Psoas muscle (tissue), 7 donors: ENCODE measurements at regions not wholly inside any gene's neighbourhood (a gene's known extent, or its start where the extent isn't known, plus 50 kb on each side); places are given as distances from the start of the nearest gene placed in this dataset.

Source experiments
- ATAC-seq, 4 donors: fragments of 200-7000 bp; cut with Tn5 transposase; one replicate each; pipeline ENCODE4 v1.9.1; 2020; ENCODE audit warnings: moderate library complexity in 3 of 4, mild to moderate bottlenecking in 2 of 4
- DNase-seq, 2 donors: peaks; one replicate each; pipeline ENCODE4 v3.0.0-alpha.2; 2020
- H3K27ac ChIP-seq: fragments of 200-600 bp; one replicate; pipeline ENCODE4 v1.8.0; 2022
- H3K27me3 ChIP-seq, 3 donors: fragments of 200-600 bp in 1 of 3; one replicate each; pipeline versions ENCODE4 v1.6.1 to v1.8.0; 2013 to 2022; ENCODE audit warnings: low read length in 2 of 3, mild to moderate bottlenecking in 2 of 3, moderate library complexity in 1 of 3; ENCODE audit not compliant: insufficient read depth in 3 of 3
- H3K36me3 ChIP-seq, 2 donors: fragments of 200-600 bp in 1 of 2; one replicate each; pipeline versions ENCODE4 v1.6.1 to v1.8.0; 2013 to 2022; ENCODE audit warnings: low read depth in 1 of 2, mild to moderate bottlenecking in 1 of 2, moderate library complexity in 1 of 2; ENCODE audit not compliant: insufficient read depth in 1 of 2
- H3K4me1 ChIP-seq: fragments of 200-600 bp; one replicate; pipeline ENCODE4 v1.8.0; 2022
- H3K4me3 ChIP-seq: fragments of 200-600 bp; one replicate; pipeline ENCODE4 v1.8.0; 2022; ENCODE audit warnings: mild to moderate bottlenecking
- H3K9me3 ChIP-seq: fragments of 200-600 bp; one replicate; pipeline ENCODE4 v1.8.0; 2022
- WGBS, 3 donors: extraction: QIAGEN DNeasy Blood & Tissue Kit; methylation state at CpG; one replicate each; pipeline versions ENCODE4 v1.1.6 to v1.1.7; 2013; 5-methylcytosine and 5-hydroxymethylcytosine counted together
- intact Hi-C, 2 donors: fragments of 100-400 bp; cut with DNase I; formaldehyde crosslinking; loops; one replicate each; pipeline versions ENCODE4 v1.11.0 to v1.14.2; 2022
- TF ChIP-seq, protein P1 (sequence below): fragments of 200-600 bp; IDR thresholded peaks from one replicate; pipeline ENCODE4 v1.8.0; 2022; ENCODE audit warnings: antibody characterized with exemption
- donor health status: healthy with polysubstance abuse.
- donor health status: DM: no; HTN: no; CAD: no; lungs with moderate emphysema.
- donor health status: Bipolar disorder and iron deficiency.
- donor health status: healthy.
- donor health status: DM: yes; HTN: yes; CAD: no.
- donor health status: DM: no; HTN: no; CAD: no.
- donor health status: DM: yes; HTN: yes; CAD: no.

DNA sequence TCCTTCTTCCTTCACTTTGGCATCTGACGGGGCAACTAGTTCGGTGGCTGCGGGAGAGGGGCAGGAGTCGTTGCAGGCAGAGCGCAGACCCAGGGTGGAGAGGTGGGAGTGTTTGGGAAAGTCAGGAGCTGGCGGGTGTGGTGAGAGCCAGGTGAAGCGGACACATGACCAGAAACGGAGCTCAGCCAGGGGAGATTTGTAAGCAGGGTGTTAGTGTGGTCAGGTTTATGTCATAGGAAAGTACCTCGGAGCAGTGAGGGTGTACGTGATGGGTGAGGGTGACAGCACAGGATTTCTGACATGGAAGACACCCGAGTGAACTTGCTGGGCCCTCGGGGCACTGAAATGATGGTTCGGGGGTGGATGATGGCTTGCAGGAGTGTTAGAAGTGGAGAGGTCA, 247.4 kb upstream of the TPM1 start:
- ATAC-seq (no peak), DNase-seq (no peak)
- H3K4me3 ChIP-seq: no peak overlapping the region
- WGBS, 3 donors: 93 to 97% (median 93%) methylated on average over 13 of the region's 13 CpGs
- H3K27me3 ChIP-seq: no peaks in the 10 kb centered on the region
- no peak overlapping the region for H3K27ac ChIP-seq
- intact Hi-C loops: no loop called here
- H3K9me3 ChIP-seq: no peaks in the 10 kb centered on the region
- H3K4me1 ChIP-seq: peaks cover 7% of the 10 kb centered on the region
- H3K36me3 ChIP-seq: peaks cover 2 to 37% of the 10 kb centered on the region in 2 donors
- TF ChIP-seq, protein P1, sequence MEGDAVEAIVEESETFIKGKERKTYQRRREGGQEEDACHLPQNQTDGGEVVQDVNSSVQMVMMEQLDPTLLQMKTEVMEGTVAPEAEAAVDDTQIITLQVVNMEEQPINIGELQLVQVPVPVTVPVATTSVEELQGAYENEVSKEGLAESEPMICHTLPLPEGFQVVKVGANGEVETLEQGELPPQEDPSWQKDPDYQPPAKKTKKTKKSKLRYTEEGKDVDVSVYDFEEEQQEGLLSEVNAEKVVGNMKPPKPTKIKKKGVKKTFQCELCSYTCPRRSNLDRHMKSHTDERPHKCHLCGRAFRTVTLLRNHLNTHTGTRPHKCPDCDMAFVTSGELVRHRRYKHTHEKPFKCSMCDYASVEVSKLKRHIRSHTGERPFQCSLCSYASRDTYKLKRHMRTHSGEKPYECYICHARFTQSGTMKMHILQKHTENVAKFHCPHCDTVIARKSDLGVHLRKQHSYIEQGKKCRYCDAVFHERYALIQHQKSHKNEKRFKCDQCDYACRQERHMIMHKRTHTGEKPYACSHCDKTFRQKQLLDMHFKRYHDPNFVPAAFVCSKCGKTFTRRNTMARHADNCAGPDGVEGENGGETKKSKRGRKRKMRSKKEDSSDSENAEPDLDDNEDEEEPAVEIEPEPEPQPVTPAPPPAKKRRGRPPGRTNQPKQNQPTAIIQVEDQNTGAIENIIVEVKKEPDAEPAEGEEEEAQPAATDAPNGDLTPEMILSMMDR: no peak

DNA sequence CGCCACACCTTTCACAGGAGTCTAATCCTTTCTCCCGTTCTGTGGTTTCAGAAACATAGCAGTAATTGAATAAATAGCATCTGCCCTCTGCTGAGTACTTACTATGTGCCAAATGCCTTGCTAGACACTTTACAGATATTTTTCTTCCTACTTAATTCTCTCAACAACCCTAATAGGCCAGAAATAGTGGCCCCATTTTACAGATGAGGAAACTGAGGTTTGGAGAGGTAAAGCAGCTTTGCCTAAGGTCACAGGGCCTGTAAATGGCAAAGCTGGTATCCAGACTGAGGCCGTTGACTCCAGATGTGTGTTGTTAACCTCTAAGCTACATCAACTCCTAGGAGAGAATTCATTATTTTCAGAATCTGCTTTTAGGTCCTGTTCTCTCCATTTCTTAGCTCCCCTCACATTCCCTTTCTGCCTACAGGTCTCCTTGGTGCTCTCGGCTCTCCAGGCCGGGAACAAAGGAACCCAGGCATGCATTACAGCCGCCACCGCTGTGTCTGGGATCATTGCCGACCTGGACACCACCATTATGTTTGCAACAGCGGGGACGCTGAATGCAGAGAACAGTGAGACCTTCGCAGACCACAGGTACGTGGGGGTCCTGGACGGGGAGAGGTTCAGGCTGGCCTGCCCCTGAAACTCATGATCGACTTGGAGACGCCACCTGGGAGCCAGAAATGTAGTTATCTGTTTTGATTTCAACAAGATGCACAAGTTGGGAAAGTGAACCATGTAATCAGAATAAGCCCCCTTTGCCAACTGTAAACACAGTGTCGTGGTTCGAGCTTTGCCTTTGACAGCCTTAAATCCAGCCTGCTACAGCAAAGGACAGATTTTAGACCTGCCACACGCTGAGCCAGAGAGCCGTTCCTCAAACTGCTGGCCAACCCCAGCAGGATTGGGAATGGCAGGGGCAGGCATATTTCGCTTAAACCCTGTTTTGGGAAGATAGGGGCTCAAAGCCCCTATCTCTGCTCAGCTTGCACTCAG, 246.5 kb upstream of the TPM1 start:
- DNase-seq: no peak
- H3K4me1 ChIP-seq: peaks cover 7% of the 10 kb centered on the region
- no peak overlapping the region for H3K27ac ChIP-seq
- TF ChIP-seq, protein P1: no peak
- H3K9me3 ChIP-seq: no peaks in the 10 kb centered on the region
- no peaks in the 10 kb centered on the region for H3K27me3 ChIP-seq
- ATAC-seq: no peak
- WGBS, 3 donors: 88 to 91% (median 91%) methylated on average over 20 of the region's 20 CpGs
- no peak overlapping the region for H3K4me3 ChIP-seq
- intact Hi-C loops: no loop called here
- peaks cover 2 to 42% of the 10 kb centered on the region in 2 donors for H3K36me3 ChIP-seq

DNA sequence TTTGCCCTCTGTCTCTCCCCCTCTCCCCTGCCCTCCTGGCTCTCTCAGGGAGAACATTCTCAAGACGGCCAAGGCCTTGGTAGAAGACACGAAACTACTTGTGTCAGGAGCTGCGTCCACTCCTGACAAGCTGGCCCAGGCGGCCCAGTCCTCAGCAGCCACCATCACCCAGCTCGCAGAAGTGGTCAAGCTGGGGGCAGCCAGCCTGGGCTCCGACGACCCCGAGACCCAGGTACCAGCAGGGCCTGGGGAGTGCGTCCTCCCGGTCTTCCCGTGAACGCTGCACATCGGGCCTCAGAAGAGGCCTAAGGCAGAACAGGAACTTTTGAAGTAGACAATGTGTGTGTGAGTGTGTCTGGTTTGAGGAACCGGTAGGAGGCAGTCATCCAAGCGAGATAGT, 245.4 kb upstream of the TPM1 start:
- intact Hi-C loops: no loop called here
- TF ChIP-seq, protein P1: no peak
- Histone ChIP-seq H3K4me3 (no peak overlapping the region), H3K36me3 (peaks cover 2 to 43% of the 10 kb centered on the region in 2 donors), H3K9me3 (no peaks in the 10 kb centered on the region), H3K27ac (no peak overlapping the region), H3K4me1 (peaks cover 7% of the 10 kb centered on the region), H3K27me3 (no peaks in the 10 kb centered on the region)
- WGBS, 3 donors: 94 to 97% (median 95%) methylated on average over 15 of the region's 15 CpGs
- ATAC-seq: no peak
- no peak for DNase-seq

DNA sequence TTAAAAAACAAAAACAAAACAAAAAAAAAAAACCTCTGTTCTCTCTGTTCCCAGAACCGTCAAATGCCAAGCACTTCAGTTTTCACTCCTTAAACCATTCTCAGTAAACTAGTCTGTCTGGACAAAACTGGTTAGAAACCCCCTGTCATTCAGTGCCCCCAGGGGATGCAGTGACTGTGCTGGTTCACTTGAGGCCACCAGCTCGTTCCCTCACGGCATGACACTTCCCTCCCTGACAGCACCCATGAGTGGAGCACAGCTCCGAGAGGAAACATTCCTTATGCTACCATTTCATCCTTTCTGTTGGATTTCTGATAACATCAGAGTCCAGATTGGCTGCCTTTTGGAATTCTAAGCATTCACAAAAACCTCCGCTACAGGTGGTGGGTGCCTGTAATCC, 244.0 kb upstream of the TPM1 start:
- no peak overlapping the region for H3K4me3 ChIP-seq
- DNase-seq (no peak), ATAC-seq (no peak)
- TF ChIP-seq, protein P1: no peak
- intact Hi-C loops: no loop called here
- peaks cover 7% of the 10 kb centered on the region for H3K4me1 ChIP-seq
- no peaks in the 10 kb centered on the region for H3K27me3 ChIP-seq
- H3K9me3 ChIP-seq: no peaks in the 10 kb centered on the region
- H3K36me3 ChIP-seq: peaks cover 0 to 48% of the 10 kb centered on the region in 2 donors
- H3K27ac ChIP-seq: no peak overlapping the region
- WGBS, 3 donors: 83 to 90% (median 87%) methylated on average over 5 of the region's 5 CpGs
